Skeletal muscle satellite cell (primary cell): ENCODE measurements at regions not wholly inside any gene's neighbourhood (a gene's known extent, or its start where the extent isn't known, plus 50 kb on each side); places are given as distances from the start of the nearest gene placed in this dataset.

Source experiments
- H3K27me3 ChIP-seq: 2 replicates; pipeline ENCODE4 v1.7.0; 2013; ENCODE audit warnings: low read length; ENCODE audit not compliant: control insufficient read depth, insufficient read depth
- H3K36me3 ChIP-seq: 2 replicates; pipeline ENCODE4 v1.7.0; 2013; ENCODE audit warnings: mild to moderate bottlenecking, control low read depth, low read length; ENCODE audit not compliant: insufficient read depth
- H3K4me1 ChIP-seq: 2 replicates; pipeline ENCODE4 v1.7.0; 2013; ENCODE audit warnings: low read length; ENCODE audit not compliant: control insufficient read depth, insufficient read depth
- H3K4me2 ChIP-seq: 2 replicates; pipeline ENCODE4 v1.7.0; 2013; ENCODE audit warnings: mild to moderate bottlenecking, low read length
- H3K4me3 ChIP-seq: 2 replicates; pipeline ENCODE4 v1.7.0; 2013; ENCODE audit warnings: low read length
- H3K9ac ChIP-seq: 2 replicates; pipeline ENCODE4 v1.7.0; 2013; ENCODE audit warnings: mild to moderate bottlenecking, low read depth, low read length, moderate library complexity
- H3K9me3 ChIP-seq: replicated peaks from 2 replicates; pipeline ENCODE4 v1.7.0; 2013; ENCODE audit warnings: mild to moderate bottlenecking, control low read depth, low read length

- H3K4me3 ChIP-seq, result no peak overlapping the region
- peaks cover 34% of the 10 kb centered on the region for H3K27me3 ChIP-seq
- no peaks in the 10 kb centered on the region for H3K9me3 ChIP-seq
- no peaks in the 10 kb centered on the region for H3K36me3 ChIP-seq
- H3K9ac ChIP-seq, result no peak overlapping the region
- no peaks in the 10 kb centered on the region for H3K4me1 ChIP-seq
- H3K4me2 ChIP-seq, result no peak overlapping the region
Observed at GRCh38 chr15:70339571-70340493, 242.1 kb upstream of the TLE3 start.

- H3K4me2 ChIP-seq, result no peak overlapping the region
- no peaks in the 10 kb centered on the region for H3K36me3 ChIP-seq
- no peak overlapping the region for H3K9ac ChIP-seq
- H3K4me1 ChIP-seq, result no peaks in the 10 kb centered on the region
- no peaks in the 10 kb centered on the region for H3K9me3 ChIP-seq
- H3K27me3 ChIP-seq, result peaks cover 34% of the 10 kb centered on the region
- H3K4me3 ChIP-seq, result no peak overlapping the region
Observed at GRCh38 chr15:70337277-70338186, 239.8 kb upstream of the TLE3 start.

- Histone ChIP-seq H3K36me3 (no peaks in the 10 kb centered on the region), H3K9me3 (no peaks in the 10 kb centered on the region), H3K4me2 (no peak overlapping the region), H3K4me1 (no peaks in the 10 kb centered on the region), H3K27me3 (peaks cover 26% of the 10 kb centered on the region), H3K9ac (no peak overlapping the region), H3K4me3 (no peak overlapping the region)
Observed at GRCh38 chr15:70336425-70337009, 238.8 kb upstream of the TLE3 start.

- Histone ChIP-seq H3K9ac (no peak overlapping the region), H3K9me3 (no peaks in the 10 kb centered on the region), H3K27me3 (peaks cover 42% of the 10 kb centered on the region), H3K4me1 (no peaks in the 10 kb centered on the region), H3K4me3 (no peak overlapping the region), H3K36me3 (no peaks in the 10 kb centered on the region), H3K4me2 (no peak overlapping the region)
Observed at GRCh38 chr15:70334286-70334685, 236.6 kb upstream of the TLE3 start.

- Histone ChIP-seq H3K36me3 (no peaks in the 10 kb centered on the region), H3K9ac (no peak overlapping the region), H3K27me3 (peaks cover 38% of the 10 kb centered on the region), H3K9me3 (no peaks in the 10 kb centered on the region), H3K4me3 (no peak overlapping the region), H3K4me2 (no peak overlapping the region), H3K4me1 (peaks cover 9% of the 10 kb centered on the region)
Observed at GRCh38 chr15:70329179-70329578, 231.5 kb upstream of the TLE3 start.

- no peaks in the 10 kb centered on the region for H3K9me3 ChIP-seq
- H3K36me3 ChIP-seq, result no peaks in the 10 kb centered on the region
- peaks cover 12% of the 10 kb centered on the region for H3K4me1 ChIP-seq
- no peak overlapping the region for H3K4me3 ChIP-seq
- no peak overlapping the region for H3K9ac ChIP-seq
- H3K4me2 ChIP-seq, result no peak overlapping the region
- H3K27me3 ChIP-seq, result peaks cover 38% of the 10 kb centered on the region
Observed at GRCh38 chr15:70328679-70329115, 231.0 kb upstream of the TLE3 start.

- Histone ChIP-seq H3K9me3 (no peaks in the 10 kb centered on the region), H3K36me3 (no peaks in the 10 kb centered on the region), H3K4me2 (no peak overlapping the region), H3K4me3 (no peak overlapping the region), H3K27me3 (peaks cover 42% of the 10 kb centered on the region), H3K4me1 (peaks cover 18% of the 10 kb centered on the region), H3K9ac (no peak overlapping the region)
Observed at GRCh38 chr15:70327856-70328678, 230.3 kb upstream of the TLE3 start.

GRCh38 chr15:70327328-70327855, 229.7 kb upstream of the TLE3 start:
- Histone ChIP-seq H3K27me3 (peaks cover 49% of the 10 kb centered on the region), H3K9me3 (no peaks in the 10 kb centered on the region), H3K4me3 (no peak overlapping the region), H3K9ac (no peak overlapping the region), H3K36me3 (no peaks in the 10 kb centered on the region), H3K4me1 (peaks cover 20% of the 10 kb centered on the region), H3K4me2 (no peak overlapping the region)

- H3K4me3 ChIP-seq, result no peak overlapping the region
- peaks cover 48% of the 10 kb centered on the region for H3K27me3 ChIP-seq
- peaks cover 25% of the 10 kb centered on the region for H3K4me1 ChIP-seq
- H3K36me3 ChIP-seq, result no peaks in the 10 kb centered on the region
- no peaks in the 10 kb centered on the region for H3K9me3 ChIP-seq
- no peak overlapping the region for H3K4me2 ChIP-seq
- no peak overlapping the region for H3K9ac ChIP-seq
Observed at GRCh38 chr15:70324001-70324974, 226.6 kb upstream of the TLE3 start.
